SIG-M5 treated with dmso at 0.1 percent for 504 hours (cell line): ENCODE measurements at regions not wholly inside any gene's neighbourhood (a gene's known extent, or its start where the extent isn't known, plus 50 kb on each side); places are given as distances from the start of the nearest gene placed in this dataset.

Experiments
- DNase-seq: peaks from one replicate; lab custom pipeline; 2025; ENCODE audit not compliant: unreplicated experiment; lab: John Stamatoyannopoulos, UW

DNA sequence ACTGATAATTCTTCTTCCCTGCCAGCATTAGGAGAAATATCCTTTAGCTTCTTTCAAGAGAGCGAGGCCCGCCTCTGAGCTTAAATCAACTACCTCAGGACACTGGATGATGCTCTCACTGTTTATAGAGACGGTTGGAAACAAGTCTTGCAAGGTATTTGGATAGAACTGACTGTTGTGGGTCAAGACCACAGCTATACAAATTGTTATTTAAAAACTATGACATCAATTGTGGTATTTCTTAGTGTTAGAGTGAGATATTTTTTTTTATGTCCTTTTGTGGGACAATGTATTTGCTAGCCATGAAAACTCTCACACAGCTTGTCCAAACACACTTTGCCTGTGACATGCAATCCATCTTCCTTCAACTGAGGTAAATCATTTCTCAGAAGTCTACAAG lies 136.3 kb upstream of the PHACTR1 start:
- DNase-seq = no peak

- DNase-seq = no peak
Observed at GRCh38 chr6:12582421-12583110, 134.0 kb upstream of the PHACTR1 start.

DNA sequence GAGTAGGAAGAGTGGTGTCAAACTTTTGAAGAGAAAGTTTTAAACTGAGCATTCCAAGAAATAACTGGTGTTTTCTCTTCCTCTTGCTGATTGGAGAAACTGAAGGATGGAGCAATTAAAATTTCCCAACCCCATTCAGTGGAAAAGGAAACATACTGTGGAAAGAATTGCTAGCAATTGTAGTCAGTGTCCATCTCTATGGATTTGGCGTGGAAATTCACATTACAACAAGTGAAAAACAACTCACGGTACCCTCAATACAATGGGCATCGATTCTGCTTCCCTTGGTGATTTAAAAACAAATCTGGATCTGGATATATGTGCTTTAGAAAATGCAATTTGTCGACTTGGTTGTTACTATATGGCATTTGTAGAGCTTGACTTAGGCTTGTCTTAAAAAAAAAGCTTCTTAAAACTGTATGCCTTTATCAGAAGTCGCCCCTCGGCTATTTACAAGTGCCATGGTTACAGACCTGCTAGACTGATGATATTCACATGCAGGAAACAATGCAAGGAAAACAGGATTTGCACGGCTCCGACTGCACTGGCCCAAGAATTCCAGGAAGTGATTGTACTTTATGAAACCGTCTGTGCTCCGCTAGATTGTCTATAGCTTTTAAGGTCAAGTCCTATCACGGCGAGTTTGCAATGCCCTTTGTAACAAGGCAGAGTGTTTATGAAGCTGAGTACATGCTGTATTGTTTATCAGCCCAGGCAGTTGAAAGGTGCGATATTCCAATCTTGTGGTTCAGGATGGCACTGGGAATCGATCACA lies 131.7 kb upstream of the PHACTR1 start:
- DNase-seq = no peak

DNA sequence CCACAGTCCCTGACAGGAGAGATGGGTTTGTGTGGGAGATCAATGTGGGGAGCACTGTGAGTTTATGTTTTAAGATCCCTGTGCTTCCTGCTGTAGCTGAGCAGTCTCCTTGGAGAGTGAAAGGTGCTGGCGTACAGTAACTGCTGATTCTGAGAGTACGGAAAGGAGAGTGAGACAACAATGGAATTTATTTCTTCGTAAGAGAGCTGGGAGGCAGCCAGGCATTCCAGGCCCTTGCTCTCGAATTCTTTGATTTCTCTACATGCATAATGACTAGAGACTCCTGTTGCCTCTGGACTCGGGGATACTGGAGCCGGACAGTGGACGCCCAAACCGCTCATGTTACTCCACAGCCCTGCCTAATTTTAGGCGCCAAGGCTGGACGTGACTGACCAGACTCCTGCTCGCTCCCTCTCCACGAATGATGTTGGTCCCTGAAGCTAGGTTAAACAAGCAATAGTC lies 131.0 kb upstream of the PHACTR1 start:
- no peak for DNase-seq

GRCh38 chr6:12586721-12587480 lies 129.7 kb upstream of the PHACTR1 start:
- no peak for DNase-seq

DNA sequence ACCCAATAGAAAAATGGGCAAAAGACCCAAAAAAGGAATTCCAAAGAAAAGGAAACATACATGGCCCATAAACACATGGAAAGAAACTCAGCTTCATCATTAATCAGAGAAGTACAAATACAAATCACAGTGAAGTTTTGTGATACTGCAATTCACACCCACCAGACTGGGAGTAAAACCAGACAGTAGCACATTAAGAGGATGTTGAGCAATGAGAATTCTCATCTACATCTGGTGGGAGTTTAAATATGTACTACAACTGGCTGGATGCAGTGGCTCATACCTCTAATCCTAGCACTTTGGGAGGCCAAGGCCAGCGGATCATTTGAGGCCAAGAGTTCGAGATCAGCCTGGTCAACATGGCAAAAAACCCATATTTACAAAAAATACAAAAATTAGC lies 125.7 kb upstream of the PHACTR1 start:
- DNase-seq = no peak

- no peak for DNase-seq
Observed at GRCh38 chr6:12592634-12593033, 123.9 kb upstream of the PHACTR1 start.

GRCh38 chr6:12593771-12594529 lies 122.6 kb upstream of the PHACTR1 start:
- no peak for DNase-seq

- DNase-seq = no peak
Observed at GRCh38 chr6:12594530-12594893, 122.1 kb upstream of the PHACTR1 start.

DNA sequence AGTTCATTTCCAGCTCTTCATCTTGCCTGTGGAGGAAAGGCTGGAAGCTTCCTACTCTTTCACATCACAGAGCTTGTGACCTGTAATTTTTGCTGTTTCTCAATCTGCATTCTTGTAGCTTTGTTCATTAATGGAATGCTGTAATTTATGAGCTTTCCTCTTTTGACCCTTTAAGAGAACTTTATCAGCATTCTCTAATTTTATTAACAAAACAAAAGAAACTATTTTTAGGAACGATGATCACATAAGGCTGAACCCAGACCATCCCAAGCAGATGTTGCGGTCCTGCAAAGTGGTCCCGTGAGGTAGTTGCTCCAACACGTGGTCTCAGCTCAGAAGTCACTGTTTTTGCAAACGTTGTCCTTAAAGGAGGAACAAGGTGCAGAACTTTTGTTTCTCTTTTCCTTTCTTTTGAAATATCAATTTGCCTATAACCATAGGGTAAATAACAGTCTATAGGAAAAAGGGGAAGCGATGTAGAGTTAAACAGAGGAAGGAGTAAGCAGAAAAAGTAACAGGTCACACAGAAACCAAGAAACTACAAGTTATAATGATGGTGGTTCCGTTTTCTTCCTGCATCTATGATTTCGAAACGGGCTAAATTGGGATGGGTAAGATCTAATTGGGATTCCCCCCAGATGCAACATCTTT lies 121.3 kb upstream of the PHACTR1 start:
- DNase-seq = peak; percentile 89

- no peak for DNase-seq
Observed at GRCh38 chr6:12596731-12597130, 119.8 kb upstream of the PHACTR1 start.

GRCh38 chr6:12598919-12599318 lies 117.6 kb upstream of the PHACTR1 start:
- no peak for DNase-seq

DNA sequence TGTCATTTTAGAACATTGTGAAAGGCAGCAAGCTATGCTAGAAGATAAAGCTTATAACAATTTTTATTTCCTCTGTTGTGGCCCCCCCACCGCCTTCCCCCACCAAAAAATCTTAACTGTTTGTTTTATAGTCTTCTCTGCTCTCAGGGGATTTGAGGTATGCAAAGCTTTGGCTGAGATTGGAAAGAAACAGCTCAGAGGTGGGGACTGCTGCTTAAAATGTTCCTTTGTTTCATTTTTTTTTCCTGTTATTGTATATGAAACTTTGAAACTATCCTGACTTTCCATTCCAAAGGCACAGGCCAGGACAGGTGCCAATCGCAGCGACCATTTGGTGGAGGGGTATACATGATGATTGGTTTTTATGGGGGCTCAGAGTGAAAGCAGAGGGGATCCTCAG lies 114.7 kb upstream of the PHACTR1 start:
- DNase-seq = no peak

GRCh38 chr6:12602342-12602741 lies 114.2 kb upstream of the PHACTR1 start:
- peak; percentile 14 for DNase-seq

DNA sequence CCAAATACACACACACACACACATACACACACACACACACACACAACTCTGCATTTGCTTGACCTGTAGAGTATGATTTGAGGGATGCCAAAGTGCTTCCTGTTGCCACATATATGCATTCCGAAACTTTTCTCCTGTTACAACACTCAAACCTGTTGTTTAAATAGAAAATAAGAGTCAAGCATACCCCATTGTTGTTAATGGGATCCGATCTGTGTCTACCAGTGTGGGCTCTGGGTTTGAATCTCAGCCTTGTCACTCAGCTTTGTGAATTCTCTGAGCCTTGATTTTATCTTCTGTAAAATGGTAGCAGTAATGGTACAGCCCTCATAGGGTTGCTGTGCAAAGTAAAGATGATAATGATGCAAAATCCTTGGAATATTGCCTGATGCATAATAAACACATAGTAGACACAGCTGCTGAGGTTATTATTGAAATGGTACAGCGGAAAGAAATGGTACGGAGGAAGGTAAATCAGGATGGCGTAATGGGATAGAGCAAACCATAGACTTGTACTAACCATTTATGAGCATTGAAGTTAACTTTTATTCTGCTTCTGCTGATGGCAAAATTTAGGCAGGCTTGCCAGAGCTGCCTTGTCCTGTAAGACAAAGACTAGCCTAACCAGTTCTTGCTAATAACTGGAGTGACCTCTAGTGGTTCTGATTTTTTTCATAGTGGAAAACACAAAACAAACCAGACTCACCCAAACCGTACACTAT lies 113.5 kb upstream of the PHACTR1 start:
- DNase-seq = peak; percentile 19

DNA sequence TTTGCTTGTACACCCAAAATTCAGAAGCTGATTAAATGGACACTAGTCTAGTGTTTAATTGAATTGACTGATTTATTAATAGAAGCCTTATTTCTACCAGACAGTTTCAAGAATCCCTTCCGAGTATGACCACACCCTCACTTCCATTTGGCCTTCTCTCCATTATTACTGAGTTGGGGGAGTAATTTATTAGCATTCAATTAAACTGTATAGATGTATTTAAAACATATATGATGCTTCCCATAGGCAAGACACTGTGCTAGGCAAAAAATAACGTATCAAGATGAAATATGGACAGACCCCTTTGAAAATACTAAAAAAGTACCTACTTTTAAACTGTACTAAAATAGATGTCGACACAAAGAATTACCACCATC lies 112.9 kb upstream of the PHACTR1 start:
- no peak for DNase-seq

DNA sequence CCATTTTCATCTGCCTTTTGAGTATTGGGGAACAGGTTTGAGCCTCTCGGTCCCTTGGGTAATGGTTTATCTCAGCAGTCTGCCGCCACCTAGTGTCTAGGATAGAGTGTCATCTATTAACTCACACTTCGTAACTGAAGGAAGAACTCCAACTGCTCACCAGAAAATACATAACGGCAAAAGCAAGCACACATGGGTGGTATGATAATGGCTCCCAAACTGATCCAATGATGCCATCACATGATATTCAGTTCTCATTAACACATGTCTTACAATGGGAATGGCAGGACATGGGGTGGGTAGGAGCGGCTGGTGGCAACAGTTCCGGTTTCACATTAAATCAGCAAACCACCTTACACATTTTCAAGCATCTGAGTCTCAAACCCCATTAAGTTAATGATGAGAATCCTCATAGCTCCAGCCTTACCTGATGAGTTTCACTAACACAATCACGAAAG lies 110.7 kb upstream of the PHACTR1 start:
- DNase-seq = peak; percentile 64

GRCh38 chr6:12606616-12607015 lies 110.0 kb upstream of the PHACTR1 start:
- no peak for DNase-seq

DNA sequence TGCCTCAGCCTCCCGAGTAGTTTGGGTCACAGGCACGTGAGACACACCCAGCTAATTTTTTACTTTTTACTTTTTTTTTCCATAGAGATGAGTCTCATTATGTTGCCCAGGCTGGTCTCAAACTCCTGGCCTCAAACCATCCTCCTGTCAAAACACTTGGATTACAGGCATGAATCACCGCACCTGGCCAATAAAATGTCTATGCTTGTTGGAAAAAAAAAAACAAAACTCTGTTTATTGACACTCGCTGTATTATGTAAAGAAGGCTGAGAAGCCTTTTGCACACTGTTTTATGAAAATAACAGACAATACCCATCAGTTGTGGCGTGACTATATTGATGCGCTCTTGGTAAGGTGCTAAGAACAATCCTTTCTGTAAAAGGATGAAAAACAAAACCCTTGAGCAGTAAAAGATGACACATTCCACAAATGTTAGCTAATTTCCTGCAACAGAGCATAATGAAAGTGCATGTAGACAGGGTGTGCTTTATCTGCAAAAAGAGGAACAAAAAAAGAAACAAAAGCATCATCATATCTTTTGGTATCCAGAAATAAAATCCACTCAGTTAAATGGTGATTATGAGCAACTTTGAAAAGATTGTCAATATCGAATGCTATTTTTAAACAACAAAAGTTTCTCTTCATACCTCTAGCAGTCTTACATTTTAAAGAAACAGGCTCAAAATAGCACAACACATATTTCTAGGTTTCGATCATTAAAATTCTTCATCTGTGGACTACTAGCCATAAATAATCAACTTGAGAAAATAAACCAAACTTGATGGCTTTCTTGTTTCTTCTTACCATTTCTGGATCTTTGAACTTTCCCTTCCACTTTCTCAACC lies 108.3 kb upstream of the PHACTR1 start:
- DNase-seq = peak; percentile 72
